ENCODE measurements at regions not wholly inside any gene's neighbourhood (a gene's known extent, or its start where the extent isn't known, plus 50 kb on each side); places are given as distances from the start of the nearest gene placed in this dataset.

GRCh38 chr2:239539083-239539775 is 138.4 kb upstream of the HDAC4 start:
- no peak overlapping the region for H3K27ac ChIP-seq

DNA sequence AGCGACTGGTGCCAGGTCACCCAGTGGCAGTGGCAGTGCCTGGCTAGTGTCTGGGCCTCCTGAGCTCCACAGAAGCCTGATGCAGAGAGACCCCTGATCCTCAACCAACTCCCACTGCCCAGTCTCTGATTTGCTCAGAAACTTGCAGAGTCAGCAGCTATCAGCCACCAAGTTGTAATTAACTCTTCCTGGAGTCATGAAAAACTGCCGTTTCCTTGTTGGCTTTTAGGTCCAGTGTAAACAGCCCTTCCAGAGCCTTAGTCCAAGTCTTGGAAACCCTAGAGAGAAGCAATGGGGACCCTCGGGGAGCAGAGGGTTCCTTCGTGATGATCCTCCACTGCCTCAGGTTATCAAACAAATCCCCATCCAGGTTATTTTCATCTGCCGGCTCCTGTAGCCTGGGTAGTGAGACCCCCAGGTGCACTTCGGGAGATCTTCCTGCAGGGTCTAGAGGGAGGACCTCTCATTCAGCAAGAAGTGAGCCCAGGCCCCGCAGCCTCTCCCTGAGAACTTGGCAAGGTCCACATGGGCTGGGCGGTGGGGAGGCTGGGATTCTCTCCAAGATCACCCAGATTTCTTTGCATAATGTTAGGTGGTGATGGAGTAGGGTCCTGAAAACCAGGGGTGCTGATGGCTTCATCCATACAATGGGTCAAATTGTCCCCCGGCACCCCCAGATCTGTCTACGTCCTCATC is 137.7 kb upstream of the HDAC4 start:
- no peak overlapping the region for H3K27ac ChIP-seq
- TF ChIP-seq ZFX (IDR thresholded peaks at IDR 0.05; ENCODE audit: borderline replicate concordance), result no peak
- TF ChIP-seq, protein P1, sequence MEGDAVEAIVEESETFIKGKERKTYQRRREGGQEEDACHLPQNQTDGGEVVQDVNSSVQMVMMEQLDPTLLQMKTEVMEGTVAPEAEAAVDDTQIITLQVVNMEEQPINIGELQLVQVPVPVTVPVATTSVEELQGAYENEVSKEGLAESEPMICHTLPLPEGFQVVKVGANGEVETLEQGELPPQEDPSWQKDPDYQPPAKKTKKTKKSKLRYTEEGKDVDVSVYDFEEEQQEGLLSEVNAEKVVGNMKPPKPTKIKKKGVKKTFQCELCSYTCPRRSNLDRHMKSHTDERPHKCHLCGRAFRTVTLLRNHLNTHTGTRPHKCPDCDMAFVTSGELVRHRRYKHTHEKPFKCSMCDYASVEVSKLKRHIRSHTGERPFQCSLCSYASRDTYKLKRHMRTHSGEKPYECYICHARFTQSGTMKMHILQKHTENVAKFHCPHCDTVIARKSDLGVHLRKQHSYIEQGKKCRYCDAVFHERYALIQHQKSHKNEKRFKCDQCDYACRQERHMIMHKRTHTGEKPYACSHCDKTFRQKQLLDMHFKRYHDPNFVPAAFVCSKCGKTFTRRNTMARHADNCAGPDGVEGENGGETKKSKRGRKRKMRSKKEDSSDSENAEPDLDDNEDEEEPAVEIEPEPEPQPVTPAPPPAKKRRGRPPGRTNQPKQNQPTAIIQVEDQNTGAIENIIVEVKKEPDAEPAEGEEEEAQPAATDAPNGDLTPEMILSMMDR (IDR thresholded peaks at IDR 0.05), result no peak

More at GRCh38 chr2:239539083-239539775, 138.4 kb upstream of the HDAC4 start:
- TF ChIP-seq, protein P1 (IDR thresholded peaks at IDR 0.05), result no peak
- TF ChIP-seq ZFX (IDR thresholded peaks at IDR 0.05; ENCODE audit: borderline replicate concordance), result no peak

DNA sequence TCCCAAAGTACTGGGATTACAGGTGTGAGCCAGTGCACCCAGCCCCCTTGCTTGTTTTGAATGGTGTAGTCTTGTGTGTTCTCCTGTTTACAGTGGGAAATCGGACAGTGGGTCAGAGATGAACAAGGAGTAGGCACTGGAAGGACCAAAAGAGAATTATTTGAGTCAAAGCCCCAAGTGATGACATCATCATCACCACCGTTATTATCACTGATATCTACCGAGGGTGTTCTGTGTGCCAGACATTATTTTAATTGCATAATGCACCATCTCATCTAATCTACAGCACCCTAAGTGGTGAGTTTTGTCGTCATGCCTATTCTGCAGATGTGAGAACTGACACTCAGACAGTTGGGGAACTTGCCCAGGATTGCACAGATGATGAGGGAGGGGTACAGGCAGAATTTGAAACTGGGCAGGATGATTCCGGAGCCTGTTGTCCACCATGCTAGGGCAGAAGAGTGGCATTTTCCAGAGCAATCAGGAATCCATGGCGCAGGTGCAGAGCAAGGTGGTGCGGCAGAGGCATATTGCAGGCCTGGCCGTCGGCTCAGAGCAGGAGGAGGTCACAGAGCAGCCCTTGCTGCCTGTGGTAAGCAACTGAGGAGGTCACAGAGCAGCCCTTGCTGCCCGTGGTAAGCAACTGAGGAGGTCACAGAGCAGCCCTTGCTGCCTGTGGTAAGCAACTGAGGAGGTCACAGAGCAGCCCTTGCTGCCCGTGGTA is 137.0 kb upstream of the HDAC4 start:
- TF ChIP-seq, protein P1 (IDR thresholded peaks at IDR 0.05), result no peak
- no peak for TF ChIP-seq ZFX (IDR thresholded peaks at IDR 0.05; ENCODE audit: borderline replicate concordance)

GRCh38 chr2:239536186-239536585 is 135.4 kb upstream of the HDAC4 start:
- TF ChIP-seq, protein P1 (IDR thresholded peaks at IDR 0.05), result no peak
- no peak for TF ChIP-seq ZFX (IDR thresholded peaks at IDR 0.05; ENCODE audit: borderline replicate concordance)
- no peak overlapping the region for H3K27ac ChIP-seq

More for the DNA sequence above, 137.0 kb upstream of the HDAC4 start:
- H3K27ac ChIP-seq, result no peak overlapping the region

- no peak overlapping the region for H3K27ac ChIP-seq
- TF ChIP-seq, protein P1 (IDR thresholded peaks at IDR 0.05), result no peak
- TF ChIP-seq ZFX (IDR thresholded peaks at IDR 0.05; ENCODE audit: borderline replicate concordance), result no peak
These were observed 134.8 kb upstream of the HDAC4 start for GRCh38 chr2:239535413-239536144.

- H3K27ac ChIP-seq, result no peak overlapping the region
- TF ChIP-seq, protein P1 (IDR thresholded peaks at IDR 0.05), result no peak
- no peak for TF ChIP-seq ZFX (IDR thresholded peaks at IDR 0.05; ENCODE audit: borderline replicate concordance)
These were observed 134.0 kb upstream of the HDAC4 start for GRCh38 chr2:239534581-239535412.

All from 22Rv1 (cell line).